ENCODE measurements at regions not wholly inside any gene's neighbourhood (a gene's known extent, or its start where the extent isn't known, plus 50 kb on each side); places are given as distances from the start of the nearest gene placed in this dataset.

GRCh38 chr14:87756661-87757060 is 236.3 kb downstream of the GALC start:
- FAIRE-seq (no peak), DNase-seq (ENCODE audit: low spot score) (no peak), ATAC-seq (no peak)
- no peak overlapping the region for H3K9ac ChIP-seq (ENCODE audit: insufficient read depth, low read depth, low read length)
- in situ Hi-C loops (cut with HindIII; ENCODE audit: extremely low pct_ligation_motif_present, low pct_unique_long_range_greater_than_20kb) = no loop called here
- POLR2A ChIA-PET = no interaction called here
- CTCF ChIA-PET (ENCODE audit: low intra/inter-chr PET ratio, low total read pairs) = no interaction called here
- H3K9me3 ChIP-seq (ENCODE audit: low read length) = no peaks in the 10 kb centered on the region
- H3K4me3 ChIP-seq (replicated peaks in 1 of 3; ENCODE audit: insufficient read depth in 1 of 3, low read depth in 2 of 3, low read length in 3 of 3) = no peak overlapping the region
- WGBS (ENCODE audit: low lambda C conversion rate) = 46% methylated on average over 2 of the region's 2 CpGs
- no peaks in the 10 kb centered on the region for H4K20me1 ChIP-seq (ENCODE audit: insufficient read depth, low read length)
- H2AFZ ChIP-seq (ENCODE audit: low read length) = no peak overlapping the region
- no peaks in the 10 kb centered on the region for H3K4me1 ChIP-seq (ENCODE audit: insufficient read depth, low read length)
- no peak overlapping the region for H3K27ac ChIP-seq (ENCODE audit: extremely low read length, insufficient read depth, low read length)
- no peaks in the 10 kb centered on the region for H3K79me2 ChIP-seq (ENCODE audit: insufficient read depth, low read length)
- H3K36me3 ChIP-seq (replicated peaks in 1 of 2; ENCODE audit: control insufficient read depth in 1 of 2, insufficient read depth in 2 of 2, low read length in 2 of 2) = no peaks in the 10 kb centered on the region
- peaks cover 0 to 1% of the 10 kb centered on the region in 2 experiments; a peak in 1 of 5 replicates for H3K27me3 ChIP-seq (ENCODE audit: control insufficient read depth in 1 of 2, insufficient read depth in 2 of 2, low read length in 2 of 2)
- no peak overlapping the region for H3K4me2 ChIP-seq (ENCODE audit: low read depth, low read length)
- intact Hi-C loops (cut with micrococcal nuclease; ENCODE audit: unreplicated experiment) = no loop called here
- BruUV-seq (replicated peaks) = no TSS peak
- no peak for TF ChIP-seq AHDC1 (CRISPR knock-in tag; IDR thresholded peaks at IDR 0.05; ENCODE audit: borderline replicate concordance)
- TF ChIP-seq ZNF10 (CRISPR knock-in tag; IDR thresholded peaks at IDR 0.05; ENCODE audit: borderline replicate concordance, low read depth) = no peak
- no peak for TF ChIP-seq MYC (CRISPR knock-in tag; IDR thresholded peaks at IDR 0.05; ENCODE audit: borderline replicate concordance)
- no peak for TF ChIP-seq ZNF775 (CRISPR knock-in tag; IDR thresholded peaks at IDR 0.05; ENCODE audit: borderline replicate concordance)
- no peak for TF ChIP-seq ISL2 (CRISPR knock-in tag; IDR thresholded peaks at IDR 0.05)
- TF ChIP-seq NR0B2 (CRISPR knock-in tag; IDR thresholded peaks at IDR 0.05) = no peak
- no peak for TF ChIP-seq ZBTB7B (CRISPR knock-in tag; IDR thresholded peaks at IDR 0.05)
- no peak for TF ChIP-seq PCBP2 (optimal IDR thresholded peaks at IDR 0.05; ENCODE audit: low read depth, low read length, poor library complexity, severe bottlenecking)
- no peak for TF ChIP-seq ARHGAP35 (CRISPR knock-in tag; IDR thresholded peaks at IDR 0.05; ENCODE audit: borderline replicate concordance)
- TF ChIP-seq GZF1 (CRISPR knock-in tag; IDR thresholded peaks at IDR 0.05) = no peak
- TF ChIP-seq ZNF530 (CRISPR knock-in tag; IDR thresholded peaks at IDR 0.05; ENCODE audit: low read depth) = no peak
- no peak for TF ChIP-seq CC2D1A (CRISPR knock-in tag; IDR thresholded peaks at IDR 0.05)
- TF ChIP-seq HOXA5 (CRISPR knock-in tag; IDR thresholded peaks at IDR 0.05) = no peak
- no peak for TF ChIP-seq ZNF337 (CRISPR knock-in tag; IDR thresholded peaks at IDR 0.05; ENCODE audit: borderline replicate concordance, low read depth)
- TF ChIP-seq ZNF788 (CRISPR knock-in tag; IDR thresholded peaks at IDR 0.05; ENCODE audit: borderline replicate concordance) = no peak
- no peak for TF ChIP-seq MXD1 (CRISPR knock-in tag; IDR thresholded peaks at IDR 0.05)
